HG03039 (cell line): ENCODE measurements at regions not wholly inside any gene's neighbourhood (a gene's known extent, or its start where the extent isn't known, plus 50 kb on each side); places are given as distances from the start of the nearest gene placed in this dataset.

Experiments
- ATAC-seq: cut with Tn5 transposase; IDR thresholded peaks from one replicate; pipeline ENCODE4 v1.9.1; 2021; ENCODE audit warnings: mild to moderate bottlenecking, moderate library complexity; ENCODE audit not compliant: unreplicated experiment

DNA sequence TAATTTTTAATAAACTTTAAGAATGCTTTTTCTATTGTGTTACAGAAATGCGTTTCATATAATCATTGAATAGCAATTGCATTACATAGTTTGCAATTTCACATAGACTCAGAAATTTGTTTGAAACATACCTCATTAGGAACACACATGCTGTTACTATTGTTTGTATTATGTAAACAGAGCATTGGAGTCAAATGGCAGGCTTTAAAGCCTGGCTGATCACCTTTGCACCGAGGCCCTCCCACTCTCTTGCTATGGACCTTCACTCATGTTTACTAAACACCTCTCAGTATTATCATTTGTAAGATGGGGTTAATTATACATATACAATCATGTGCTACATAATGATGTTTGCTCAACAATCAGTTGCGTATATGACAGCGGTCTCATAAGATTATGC, 203.6 kb upstream of the NPSR1 start:
- ATAC-seq, result no peak

DNA sequence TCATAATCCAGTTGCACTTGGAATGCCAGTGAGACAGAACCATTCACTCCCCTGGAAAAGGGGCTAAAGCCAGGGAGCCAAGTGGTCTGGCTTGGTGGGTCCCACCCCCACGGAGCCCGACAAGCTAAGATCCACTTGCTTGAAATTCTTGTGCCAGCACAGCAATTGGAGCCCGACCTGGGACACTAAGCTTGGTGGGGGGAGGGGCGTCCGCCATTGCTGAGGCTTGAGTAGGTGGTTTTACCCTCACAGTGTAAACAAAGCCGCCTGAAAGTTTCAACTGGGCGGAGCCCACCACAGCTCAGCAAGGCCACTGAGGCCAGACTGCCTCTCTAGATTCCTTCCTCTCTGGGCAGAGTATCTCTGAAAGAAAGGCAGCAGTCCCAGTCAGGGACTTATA, 200.7 kb upstream of the NPSR1 start:
- no peak for ATAC-seq

DNA sequence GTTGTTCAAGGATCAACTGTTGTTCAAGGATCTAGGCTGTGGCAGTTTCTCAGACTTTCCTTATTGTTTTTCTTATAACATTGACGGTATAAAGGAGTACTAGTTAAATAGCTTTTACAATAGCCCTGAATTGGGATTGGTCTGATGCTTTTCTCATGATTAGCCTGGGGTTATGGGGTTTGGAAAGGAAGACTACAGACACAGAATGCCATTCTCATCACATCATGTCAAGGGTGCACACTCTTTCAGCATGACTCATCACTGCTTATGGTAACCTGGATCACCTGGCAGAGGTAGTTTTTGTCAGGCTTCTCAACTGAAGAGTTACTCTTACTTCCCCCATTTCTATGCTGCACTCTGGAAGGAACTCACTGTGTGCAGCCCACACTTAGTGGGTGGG, 194.2 kb upstream of the NPSR1 start:
- no peak for ATAC-seq

DNA sequence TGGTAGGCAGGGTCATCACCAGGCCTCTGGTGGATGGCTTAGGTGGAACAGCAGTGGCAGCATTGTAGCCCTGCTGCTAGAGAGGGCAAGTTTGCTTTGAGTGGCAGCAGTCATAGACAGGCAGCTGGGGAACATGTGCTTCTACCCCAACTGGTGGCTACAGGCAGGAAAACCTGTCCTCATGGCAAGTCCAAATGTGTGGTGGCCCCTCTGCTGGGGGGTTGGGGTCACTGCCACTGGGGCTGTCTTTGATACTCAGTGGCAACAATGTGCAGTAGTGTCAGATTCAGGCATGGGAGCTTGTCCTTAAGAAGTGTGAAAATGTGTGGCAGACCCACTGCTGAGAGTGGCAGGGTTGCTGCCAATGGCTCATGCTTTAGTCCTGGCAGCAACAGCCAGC, 186.2 kb upstream of the NPSR1 start:
- no peak for ATAC-seq

DNA sequence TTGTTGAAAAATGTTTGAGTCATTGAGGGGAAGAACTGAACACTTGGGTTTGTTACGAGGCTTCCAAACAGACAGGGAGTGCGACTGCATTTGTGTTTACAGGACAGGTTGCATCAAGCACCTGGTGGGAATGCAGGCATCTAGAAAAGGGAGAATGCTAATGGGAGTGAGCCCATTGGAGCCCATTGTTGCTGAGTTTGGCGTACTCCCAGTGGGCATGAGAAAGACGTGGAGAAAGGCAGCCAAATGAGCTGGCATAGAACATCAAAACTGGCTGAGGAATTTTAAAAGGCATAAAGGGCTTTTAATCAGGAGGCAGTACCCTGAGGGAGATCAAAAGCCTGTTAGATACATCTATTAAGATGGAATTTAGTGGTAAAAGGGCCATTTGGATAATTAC, 171.6 kb upstream of the NPSR1 start:
- no peak for ATAC-seq

DNA sequence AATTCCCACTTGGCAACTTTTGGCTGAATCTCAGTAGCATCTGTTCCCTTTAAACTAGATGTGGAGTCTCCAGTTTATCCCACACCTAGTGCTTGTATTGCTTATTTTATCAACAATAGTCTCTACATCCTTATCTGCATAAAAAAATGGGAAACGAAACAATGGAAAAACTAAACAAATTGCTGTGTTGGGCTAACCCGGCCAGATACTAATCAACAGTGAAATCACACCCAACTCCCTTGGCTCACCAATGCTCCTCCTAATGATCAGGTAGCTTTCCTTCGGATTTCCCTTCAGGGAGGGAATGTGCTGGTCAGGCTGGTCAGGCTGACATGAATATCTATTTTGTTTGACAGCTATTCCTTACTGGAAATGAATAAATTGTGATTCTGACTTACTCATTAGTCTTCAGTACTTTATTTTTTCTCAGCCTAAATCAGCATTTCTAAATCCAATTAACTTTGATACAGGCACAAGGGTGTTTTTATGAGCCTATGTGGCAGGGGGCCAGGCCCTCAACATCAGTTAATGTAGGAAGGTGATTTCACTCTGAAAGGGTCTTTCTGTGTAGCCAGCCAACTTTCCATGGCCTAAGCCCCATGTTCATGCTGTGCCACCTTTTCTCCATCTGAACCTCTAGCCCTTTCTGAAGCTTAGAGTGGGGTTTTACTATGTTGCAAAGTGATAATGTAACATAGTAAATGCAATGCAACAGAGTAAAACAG, 170.5 kb upstream of the NPSR1 start:
- no peak for ATAC-seq

DNA sequence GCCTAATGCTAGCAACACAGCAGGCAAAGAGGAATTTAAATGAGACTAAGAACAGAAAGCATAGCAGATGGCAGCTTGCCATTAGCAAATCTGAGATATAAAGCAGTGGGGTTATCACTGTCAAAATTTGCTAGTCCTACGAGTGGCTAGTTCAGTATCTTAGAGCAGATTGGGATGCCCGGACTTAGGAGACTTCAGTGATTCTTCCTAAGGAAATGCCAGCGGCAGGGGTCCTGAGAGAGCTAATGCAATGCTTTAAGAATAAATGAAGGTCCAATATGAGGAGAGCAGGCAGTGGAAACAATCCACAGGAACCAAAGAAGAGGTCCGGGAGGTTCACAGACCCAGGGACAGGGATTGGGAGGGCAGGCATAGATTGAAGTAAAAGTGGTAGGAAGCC, 169.3 kb upstream of the NPSR1 start:
- no peak for ATAC-seq

DNA sequence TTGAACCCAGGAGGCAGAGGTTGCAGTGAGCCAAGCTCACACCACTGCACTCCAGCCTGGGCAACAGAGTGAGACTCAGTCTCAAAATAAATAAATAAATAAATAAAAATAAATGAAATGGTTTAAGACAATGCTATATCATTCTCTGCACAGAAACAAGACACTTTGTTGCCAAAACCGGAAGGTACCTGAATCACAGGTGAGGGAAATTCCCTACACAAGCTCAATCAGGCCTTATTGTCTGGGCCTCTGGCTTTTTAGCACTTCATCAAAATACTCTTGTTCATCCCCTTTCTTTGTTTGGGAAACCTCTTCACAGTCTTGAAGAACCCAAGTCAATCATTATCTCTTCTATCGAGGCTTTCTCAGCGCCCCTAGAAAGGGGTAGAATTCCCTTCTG, 166.1 kb upstream of the NPSR1 start:
- ATAC-seq, result no peak

DNA sequence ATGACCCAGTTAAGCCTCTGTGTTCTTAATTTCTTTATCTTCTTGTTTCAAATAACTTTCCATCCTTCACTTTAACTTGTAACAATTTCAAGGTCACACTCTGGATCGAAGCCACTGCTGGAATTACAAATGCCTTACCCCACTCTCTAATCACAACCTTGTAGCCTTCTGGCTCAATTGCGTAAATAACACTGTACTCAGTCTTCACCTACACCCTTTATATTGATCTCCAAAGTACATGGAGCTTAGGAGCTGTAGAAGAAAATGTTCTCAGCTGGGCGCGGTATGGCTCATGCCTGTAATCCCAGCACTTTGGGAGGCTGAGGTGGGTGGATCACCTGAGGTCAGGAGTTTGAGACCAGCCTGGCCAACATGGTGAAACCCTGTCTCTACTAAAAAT, 164.3 kb upstream of the NPSR1 start:
- ATAC-seq, result no peak

DNA sequence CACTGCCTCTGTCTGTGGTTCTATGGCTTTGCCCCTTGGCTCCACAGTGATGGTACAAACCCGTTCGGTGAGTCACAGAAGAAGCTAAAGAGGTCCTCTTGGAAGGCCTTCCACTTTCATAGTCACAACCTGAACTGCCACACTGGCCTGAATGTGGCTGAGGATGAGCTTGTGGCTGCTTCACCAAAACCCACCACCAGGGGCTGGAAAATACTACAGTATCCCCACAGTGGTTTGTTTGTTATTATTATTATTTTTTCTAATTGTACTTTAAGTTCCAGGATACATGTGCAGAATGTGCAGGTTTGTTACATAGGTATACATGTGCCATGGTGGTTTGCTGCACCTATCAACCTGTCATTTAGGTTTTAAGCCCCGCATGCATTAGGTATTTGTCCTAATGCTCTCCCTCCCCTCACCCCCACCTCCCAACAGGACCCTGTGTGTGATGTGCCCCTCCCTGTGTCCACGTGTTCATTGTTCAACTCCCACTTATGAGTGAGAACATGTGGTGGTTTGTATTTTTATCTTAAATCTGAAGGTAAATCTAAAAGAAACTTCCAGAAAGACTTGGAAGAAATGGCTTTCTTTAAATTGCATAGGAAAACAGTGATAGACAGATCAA, 160.8 kb upstream of the NPSR1 start:
- ATAC-seq, result no peak

DNA sequence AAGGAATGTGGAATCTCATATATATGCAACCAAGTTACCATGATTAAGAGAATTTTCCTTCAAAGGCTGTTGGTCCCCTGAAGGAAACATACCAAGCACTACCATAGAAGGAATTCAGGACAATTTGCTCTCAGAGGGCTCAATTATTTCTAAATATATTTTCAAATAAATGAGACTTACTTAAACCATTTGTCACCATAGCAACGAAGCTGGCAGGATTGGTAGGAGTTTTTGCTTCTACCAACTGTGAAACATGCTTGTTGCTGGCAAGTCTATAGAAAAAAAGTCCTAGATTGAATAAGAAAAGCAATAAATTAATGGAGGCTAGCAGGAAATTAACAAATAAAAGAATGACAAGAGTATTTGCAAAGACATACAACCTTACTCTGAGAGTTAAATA, 156.9 kb upstream of the NPSR1 start:
- ATAC-seq, result no peak

DNA sequence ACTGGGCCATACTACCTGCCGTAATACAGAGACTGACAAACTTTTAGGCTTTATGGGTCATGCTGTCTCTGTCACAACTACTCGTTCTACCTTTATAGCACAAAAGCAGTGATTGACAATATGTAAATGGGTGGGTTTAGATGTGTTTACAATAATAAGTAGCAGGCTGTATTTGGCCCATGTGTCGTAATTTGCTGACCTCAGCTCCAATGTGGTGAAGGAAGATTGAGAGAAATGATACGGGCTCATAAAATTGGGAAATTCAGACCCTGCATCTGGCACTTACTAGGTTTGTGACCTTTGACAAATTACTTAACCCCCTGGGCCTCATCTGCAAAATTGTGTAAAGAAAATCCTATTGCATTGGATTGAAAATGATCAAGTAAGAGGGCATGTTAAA, 150.8 kb upstream of the NPSR1 start:
- no peak for ATAC-seq

DNA sequence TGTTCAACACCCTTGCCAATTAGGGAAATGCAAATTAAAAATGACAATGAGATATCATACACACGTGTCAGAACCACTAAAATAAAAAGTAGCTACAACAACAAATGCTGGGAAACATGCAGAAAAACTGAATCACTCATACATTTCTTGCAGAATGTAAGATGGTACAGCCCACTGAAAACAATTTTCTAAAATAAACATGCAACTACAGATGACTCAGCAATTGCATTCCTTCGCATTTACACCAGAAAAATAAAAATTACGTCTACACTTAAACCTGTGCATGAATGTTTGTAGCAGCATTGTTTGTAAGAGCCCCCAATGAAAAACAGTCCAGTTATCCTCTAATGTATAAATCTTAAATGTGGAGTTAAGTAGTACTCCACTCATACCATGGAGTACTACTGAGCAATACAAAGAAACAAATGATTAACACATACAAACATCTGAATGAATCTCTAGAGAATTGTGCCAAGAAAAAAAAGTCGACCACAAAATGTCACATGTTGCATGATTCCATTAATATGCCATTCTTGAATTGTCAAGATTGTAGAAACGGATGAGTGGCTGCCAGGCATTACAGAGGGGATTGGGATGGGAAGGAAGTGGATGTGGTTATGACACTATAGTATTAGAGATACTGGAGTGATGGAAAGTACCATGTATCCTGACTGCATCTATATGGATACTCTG, 134.6 kb upstream of the NPSR1 start:
- no peak for ATAC-seq

DNA sequence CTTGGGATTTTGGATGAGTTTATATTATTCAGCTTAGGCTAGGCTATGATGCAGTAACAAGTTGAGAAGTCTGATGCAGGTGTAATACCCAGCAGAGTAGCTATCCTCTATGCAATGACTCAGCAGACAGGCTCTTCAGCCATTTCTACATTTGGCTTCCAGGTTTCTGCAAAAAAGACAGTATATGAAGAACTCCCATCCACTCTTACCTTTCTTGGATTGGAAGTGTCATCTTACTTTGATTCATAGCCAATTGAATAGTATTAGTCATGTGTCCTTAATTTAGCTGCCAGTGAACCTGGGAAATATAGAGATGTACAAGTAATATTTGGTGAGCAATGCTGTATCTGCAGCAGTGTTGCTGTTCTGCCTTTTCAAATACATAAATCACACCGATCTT, 127.8 kb upstream of the NPSR1 start:
- ATAC-seq, result no peak

DNA sequence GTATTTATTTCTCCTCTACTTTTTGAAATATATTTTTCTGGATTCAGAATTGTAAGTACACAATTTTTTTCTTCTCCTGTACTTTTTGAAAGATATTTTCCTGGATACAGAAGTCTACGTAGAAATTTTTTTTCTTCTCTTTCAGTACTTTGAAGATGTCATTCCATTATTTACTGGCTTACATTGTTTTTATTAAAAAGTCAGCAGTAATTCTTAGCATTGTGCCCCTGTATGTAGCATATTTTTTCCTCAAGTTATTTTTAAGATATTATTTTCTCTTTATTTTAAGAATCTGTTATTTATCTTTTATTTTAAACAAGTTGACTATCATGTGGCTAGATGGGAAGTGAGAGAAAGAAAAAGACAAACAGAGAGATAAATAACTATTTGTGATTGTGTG, 119.0 kb upstream of the NPSR1 start:
- ATAC-seq, result no peak

DNA sequence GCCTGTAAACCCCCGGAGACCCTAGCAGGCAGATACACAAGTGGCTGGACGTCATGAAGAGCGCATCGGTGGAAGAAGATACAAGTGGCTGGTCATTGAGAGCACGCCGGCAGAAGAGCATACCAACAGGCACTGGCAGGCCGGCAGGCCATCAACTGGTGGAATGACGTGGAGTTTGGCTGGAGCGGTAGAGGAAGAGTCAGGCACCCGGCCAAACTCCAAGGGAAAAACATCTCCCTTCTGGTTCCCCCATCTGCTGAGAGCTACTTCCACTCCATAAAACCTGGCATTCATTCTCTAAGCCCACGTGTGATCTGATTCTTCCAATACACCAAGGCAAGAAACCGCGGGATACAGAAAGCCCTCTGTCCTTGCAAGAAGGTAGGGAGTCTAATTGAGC, 113.4 kb upstream of the NPSR1 start:
- no peak for ATAC-seq

DNA sequence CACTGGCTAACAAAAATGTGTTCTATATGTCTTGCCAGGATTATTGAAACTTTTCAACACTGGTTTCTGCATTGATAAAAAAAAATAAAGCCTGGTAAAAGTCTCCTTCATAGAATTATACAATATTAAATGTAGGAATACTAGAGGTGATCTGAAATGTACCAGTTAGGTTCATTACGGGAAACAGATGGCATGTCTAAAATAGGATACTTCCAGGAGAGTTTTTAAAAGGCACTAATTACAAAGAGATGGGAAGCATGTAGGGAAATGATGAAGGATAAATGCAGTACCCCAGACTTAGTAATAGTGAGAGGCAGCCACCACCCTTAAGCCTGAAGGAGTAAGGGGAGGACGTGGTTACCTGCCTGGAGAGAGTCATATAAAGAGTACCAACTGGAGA, 107.0 kb upstream of the NPSR1 start:
- ATAC-seq, result no peak

DNA sequence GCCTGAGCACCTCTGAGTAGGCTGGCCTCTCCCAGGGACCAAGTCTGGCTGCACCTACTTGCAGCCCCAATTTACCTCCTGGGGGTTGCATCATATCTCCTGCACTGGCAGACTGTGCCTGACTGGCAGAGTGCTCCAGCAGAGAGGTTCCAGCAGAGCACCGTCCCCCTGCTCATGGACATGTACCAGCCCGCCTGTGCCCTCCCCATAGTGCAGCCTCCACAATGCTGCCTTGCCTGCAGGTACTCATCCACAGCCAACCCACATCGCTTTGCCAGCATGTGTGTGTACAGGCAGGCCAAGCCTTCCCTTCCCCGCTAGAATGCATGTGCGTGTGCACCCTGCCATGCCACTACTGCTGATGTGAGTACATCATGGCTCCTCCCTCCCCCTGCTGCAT, 105.5 kb upstream of the NPSR1 start:
- no peak for ATAC-seq

DNA sequence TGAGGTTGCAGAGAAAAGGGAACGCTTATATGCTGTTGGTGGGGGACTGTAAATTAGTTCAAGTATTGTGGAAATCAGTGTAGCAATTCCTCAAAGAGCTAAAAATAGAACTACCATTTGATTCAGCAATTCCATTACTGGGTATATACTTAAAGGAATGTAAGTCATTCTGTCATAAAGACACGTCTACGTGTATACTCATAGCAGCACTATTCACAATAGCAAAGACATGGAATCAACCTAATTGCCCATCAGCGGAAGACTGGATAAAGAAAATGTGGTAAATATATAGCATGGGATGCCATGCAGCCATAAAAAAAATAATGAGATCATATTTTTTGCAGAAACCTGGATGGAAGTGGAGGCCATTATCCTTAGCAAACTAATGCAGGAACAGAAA, 100.0 kb upstream of the NPSR1 start:
- ATAC-seq, result no peak

DNA sequence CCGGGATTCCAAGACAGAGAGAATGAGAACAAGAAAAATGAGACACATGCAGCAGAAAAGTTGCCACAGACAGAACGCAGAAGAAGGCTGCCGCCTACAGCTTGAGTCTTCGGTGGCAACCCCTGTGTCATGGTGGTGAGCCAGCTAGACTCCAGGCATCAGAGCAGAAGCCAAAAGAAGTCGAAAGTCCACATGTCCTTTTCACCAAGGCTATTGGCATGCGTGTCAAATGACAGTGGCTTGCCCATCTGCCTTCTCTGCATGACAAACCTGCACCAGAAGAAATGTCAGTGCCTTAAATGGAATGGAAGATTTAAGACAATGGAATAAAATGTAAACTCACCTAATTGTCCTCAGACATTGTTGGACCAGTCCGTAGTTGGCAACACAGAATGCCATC, 93.9 kb upstream of the NPSR1 start:
- ATAC-seq, result no peak

DNA sequence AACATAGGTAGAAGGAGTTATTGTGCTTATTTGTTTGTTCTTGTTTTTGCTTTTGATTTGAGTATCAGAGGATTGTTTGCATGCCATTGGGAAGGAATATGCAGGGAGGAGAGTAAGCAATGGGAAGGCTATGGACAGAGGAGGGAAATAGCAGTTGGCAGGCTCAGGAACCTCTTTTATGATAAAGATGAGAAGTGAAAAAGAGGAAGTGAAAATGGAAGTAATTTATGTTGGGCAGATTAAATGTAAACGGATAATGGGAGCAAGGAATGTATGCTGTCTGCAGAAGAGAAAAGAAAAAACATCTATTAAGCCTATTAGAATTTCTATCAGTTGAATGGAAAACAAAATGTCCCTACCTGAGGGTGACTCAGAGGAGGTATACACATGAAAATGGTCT, 90.1 kb upstream of the NPSR1 start:
- no peak for ATAC-seq

DNA sequence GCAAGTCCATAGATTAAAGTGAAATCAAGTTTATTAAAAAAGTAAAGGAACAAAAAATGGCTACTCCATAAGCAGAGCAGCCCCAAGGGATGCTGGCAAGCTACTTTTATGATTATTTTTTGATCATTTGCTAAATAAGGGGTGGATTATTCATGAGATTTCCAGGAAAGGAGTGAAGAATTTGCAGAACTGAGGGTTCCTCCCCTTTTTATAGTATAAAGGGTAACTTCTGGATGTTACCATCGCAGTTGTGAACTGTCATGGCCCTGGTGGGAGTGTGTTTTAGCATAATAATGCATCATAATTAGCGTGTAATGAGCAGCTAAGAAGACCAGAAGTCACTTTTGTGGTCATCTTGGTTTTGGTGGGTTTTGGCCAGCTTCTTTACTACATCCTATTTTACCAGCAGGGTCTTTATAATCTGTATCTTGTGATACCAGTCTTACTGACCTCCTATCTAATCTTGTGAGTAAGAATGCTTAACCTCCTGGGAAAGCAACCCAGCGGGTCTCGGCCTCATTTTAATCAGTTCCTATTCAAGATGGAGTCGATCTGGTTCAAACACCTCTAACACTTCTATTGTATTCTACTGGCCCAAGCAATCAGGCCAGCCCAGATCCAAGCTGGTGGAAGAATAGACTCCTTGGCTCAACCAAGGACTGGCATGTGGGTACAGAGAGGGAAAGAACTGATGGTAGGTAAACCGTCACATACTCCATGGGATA, 87.9 kb upstream of the NPSR1 start:
- ATAC-seq, result no peak
